HEK293T (cell line): ENCODE measurements at regions not wholly inside any gene's neighbourhood (a gene's known extent, or its start where the extent isn't known, plus 50 kb on each side); places are given as distances from the start of the nearest gene placed in this dataset.

Experiments used
- ARNT ChIP-seq: fragments of 450-650 bp; IDR thresholded peaks from 2 replicates; pipeline ENCODE4 v1.6.1; 2017; ENCODE audit warnings: mild to moderate bottlenecking
- BHLHE40 ChIP-seq: fragments of 450-650 bp; IDR thresholded peaks from 2 replicates; pipeline ENCODE4 v1.6.1; 2016; ENCODE audit warnings: mild to moderate bottlenecking, moderate library complexity, borderline replicate concordance
- ELF4 ChIP-seq: fragments of 450-650 bp; IDR thresholded peaks from 2 replicates; pipeline ENCODE4 v1.6.1; 2017; ENCODE audit warnings: antibody characterized with exemption
- FOXA1 ChIP-seq: fragments of 450-650 bp; IDR thresholded peaks from 2 replicates; pipeline ENCODE4 v1.6.1; 2016; ENCODE audit warnings: mild to moderate bottlenecking
- FOXM1 ChIP-seq: fragments of 450-650 bp; IDR thresholded peaks from 2 replicates; pipeline ENCODE4 v1.6.1; 2017; ENCODE audit warnings: mild to moderate bottlenecking, borderline replicate concordance
- HDGF ChIP-seq: fragments of 450-650 bp; IDR thresholded peaks from 2 replicates; pipeline ENCODE4 v1.6.1; 2017; ENCODE audit warnings: antibody characterized with exemption, borderline replicate concordance
- LEF1 ChIP-seq: fragments of 450-650 bp; IDR thresholded peaks from 2 replicates; pipeline ENCODE4 v1.6.1; 2017; ENCODE audit warnings: mild to moderate bottlenecking, borderline replicate concordance
- NFRKB ChIP-seq: fragments of 450-650 bp; IDR thresholded peaks from 2 replicates; pipeline ENCODE4 v1.6.1; 2016; ENCODE audit warnings: mild to moderate bottlenecking, moderate library complexity
- SP1 ChIP-seq: fragments of 450-650 bp; IDR thresholded peaks from 2 replicates; pipeline ENCODE4 v1.6.1; 2017
- SUZ12 ChIP-seq: fragments of 450-650 bp; IDR thresholded peaks from 2 replicates; pipeline ENCODE4 v1.6.1; 2016; ENCODE audit warnings: mild to moderate bottlenecking
- TARDBP ChIP-seq: fragments of 450-650 bp; IDR thresholded peaks from 2 replicates; pipeline ENCODE4 v1.6.1; 2016
- ZNF384 ChIP-seq: fragments of 450-650 bp; IDR thresholded peaks from 2 replicates; pipeline ENCODE4 v1.6.1; 2016

DNA sequence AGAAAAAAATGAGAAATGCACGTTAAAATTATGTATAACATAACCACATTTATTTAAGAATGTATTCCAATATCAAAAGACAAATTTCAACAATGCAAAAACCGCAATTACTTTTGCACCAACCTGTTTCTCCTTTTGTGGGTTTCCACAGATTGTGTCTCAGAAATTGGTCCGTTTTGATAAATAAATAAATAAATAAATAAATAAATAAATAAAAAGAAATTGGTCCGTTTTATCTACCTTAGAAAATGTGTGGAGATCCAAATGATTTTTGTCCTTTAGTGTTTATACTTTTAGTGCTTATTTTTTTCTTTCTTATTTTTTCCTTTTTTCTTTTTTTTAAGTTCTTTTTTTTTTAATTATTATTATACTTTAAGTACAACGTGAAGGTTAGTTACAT, 1682.2 kb upstream of the TMEFF2 start:
- no peak for TF ChIP-seq ELF4
- no peak for TF ChIP-seq SUZ12
- TF ChIP-seq NFRKB, result no peak
- no peak for TF ChIP-seq FOXM1
- no peak for TF ChIP-seq ZNF384
- TF ChIP-seq HDGF, result no peak
- TF ChIP-seq ARNT, result no peak
- no peak for TF ChIP-seq BHLHE40
- no peak for TF ChIP-seq SP1
- TF ChIP-seq FOXA1, result no peak
- TF ChIP-seq LEF1, result no peak
- TF ChIP-seq TARDBP, result no peak
